Stimulated activated naive CD4-positive, alpha-beta T cell treated with Interleukin-2 at 50 U/mL for 16 hours (primary cell): ENCODE measurements at regions not wholly inside any gene's neighbourhood (a gene's known extent, or its start where the extent isn't known, plus 50 kb on each side); places are given as distances from the start of the nearest gene placed in this dataset.

ENCODE experiments used
- DNase-seq: peaks from one replicate; lab custom pipeline; 2025; lab: John Stamatoyannopoulos, UW

DNA sequence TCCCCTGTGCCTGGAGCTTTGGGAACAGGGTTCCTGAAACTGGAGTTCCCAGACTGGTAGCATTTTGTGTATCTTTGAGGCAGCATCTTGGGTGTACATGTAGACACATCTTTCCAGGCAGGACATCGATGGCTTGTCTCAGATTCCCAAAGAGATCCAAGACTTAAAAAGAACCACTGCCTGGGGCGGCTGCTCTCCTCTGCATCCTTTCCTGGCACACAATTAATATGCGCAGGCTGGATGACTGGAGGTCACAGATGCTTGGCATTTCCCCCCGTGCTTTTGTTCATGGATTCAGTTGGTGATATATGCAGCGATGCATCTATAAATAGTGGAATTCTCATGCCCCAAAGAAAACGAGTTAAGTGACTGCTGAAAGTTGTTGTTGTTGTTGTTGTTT, 80.5 kb downstream of the CLDN34 start:
- DNase-seq = no peak

- DNase-seq = no peak
These were observed 80.9 kb downstream of the CLDN34 start for GRCh38 chrX:10048076-10048475.

DNA sequence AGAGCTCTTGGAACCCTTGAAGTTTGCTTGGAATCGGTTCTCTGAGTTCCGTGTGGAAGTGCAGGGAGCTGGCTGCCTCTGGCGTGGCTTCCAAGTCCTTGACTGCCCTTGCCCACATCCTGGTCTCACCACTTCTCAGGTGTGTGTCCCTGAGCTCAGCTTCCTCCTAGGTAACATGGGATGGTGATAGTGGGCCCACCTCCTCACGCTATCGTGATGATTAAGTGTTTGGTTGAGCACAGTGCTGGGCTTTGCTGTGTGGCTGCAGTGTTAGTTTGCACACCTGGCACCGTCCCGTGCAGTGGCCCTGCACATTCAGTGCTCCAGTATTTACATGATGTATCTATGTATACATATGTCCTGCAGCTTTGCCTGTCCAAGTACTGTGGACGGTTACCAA, 81.5 kb downstream of the CLDN34 start:
- DNase-seq = no peak

DNA sequence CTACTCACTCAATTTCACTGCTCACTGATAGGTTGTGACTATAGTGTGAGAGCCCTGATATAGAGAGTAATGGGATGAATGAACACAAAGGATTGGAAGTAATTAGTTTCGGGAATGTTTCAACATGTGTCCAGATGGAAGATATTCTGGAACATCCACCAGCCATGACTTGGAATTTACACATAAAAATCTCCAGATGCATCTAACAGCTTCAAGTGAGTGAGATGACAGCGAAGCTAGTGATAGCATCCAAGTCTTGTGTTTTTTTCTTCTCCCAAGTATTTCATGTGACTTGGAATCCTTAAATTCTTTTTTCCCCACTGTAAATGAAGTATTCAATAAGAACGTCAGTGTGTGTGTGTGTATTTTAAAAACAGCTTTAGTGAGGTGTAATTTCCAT, 82.1 kb downstream of the CLDN34 start:
- no peak for DNase-seq

- no peak for DNase-seq
These were observed 83.3 kb downstream of the CLDN34 start for GRCh38 chrX:10050481-10050880.

GRCh38 chrX:10051866-10052480, 84.8 kb downstream of the CLDN34 start:
- DNase-seq = no peak

DNA sequence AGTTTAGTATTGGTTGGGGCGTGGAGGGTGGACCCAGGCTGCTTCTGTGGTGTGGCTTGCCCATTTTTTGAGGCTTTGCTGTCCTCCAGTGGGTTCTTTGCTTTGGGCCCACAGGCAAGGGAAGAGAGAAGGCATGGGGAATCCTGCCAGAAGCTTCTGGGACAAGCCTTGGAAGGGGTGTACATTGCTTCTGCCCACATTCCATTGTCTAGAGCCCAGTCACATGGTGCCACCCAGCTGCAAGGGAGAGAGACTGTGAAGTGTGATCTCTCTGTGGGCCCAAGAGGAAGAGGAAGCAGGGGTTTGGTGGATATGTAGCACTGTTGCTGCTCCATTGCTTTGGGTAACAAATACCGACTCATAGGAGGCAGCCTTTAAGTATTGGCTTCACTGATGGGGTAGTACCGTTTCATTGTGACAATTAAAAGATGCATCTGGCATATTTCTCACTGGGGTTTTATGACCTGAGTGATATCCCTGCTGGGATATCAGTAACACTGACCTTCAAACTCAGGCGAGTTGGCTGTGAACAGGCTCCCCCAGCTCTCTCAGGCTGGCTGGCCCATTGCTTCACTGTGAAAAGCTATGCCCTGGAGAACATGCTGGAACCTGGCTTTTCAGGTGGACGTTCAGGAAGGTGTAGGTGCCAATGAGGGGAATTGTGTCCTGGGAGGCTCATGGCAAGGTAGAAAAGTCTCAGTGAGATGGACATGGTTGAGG, 85.9 kb downstream of the CLDN34 start:
- no peak for DNase-seq

GRCh38 chrX:10054396-10054795, 87.2 kb downstream of the CLDN34 start:
- no peak for DNase-seq

DNA sequence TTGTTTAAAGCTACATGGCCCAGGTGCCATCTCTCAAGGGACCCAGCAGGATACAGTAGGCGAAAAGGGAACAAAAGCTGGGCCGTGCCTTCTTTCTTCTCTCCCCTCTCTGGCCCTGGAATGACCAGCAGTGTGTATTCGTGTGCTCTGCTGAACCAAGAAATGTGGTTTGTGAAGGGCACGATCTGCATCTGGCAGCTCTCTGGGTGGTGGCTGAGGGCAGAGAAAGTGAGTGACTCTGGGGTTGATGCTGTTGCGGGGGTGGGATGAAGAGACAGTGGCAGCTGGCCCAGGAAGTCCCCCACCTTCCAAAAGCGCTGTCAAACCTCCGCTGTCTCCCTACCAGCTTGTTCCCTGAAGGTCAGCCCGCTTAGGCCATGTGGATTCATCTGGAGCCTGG, 88.3 kb downstream of the CLDN34 start:
- DNase-seq = no peak

DNA sequence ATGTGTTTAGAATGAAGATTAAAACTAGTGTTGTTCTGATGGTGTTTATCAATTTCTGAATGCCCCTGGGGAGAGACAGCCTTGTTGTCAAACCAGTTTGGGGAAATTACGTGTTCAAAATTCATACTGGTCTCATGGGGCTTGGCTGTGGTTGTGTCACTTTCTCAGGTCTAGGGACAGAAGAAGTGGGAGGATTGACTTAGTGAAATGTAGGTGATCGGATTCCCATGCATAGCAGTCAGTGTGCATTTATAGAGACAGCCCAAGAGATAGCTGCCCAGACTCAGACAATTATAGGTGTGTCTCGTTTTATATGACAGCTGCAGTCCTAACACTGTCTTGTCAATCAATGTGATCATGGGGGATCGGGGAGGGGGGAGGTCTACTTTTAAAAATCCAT, 94.4 kb upstream of the CLCN4 start:
- DNase-seq = no peak

- no peak for DNase-seq
These were observed 93.8 kb upstream of the CLCN4 start for GRCh38 chrX:10062980-10063379.

GRCh38 chrX:10064736-10065135, 92.0 kb upstream of the CLCN4 start:
- DNase-seq = no peak

DNA sequence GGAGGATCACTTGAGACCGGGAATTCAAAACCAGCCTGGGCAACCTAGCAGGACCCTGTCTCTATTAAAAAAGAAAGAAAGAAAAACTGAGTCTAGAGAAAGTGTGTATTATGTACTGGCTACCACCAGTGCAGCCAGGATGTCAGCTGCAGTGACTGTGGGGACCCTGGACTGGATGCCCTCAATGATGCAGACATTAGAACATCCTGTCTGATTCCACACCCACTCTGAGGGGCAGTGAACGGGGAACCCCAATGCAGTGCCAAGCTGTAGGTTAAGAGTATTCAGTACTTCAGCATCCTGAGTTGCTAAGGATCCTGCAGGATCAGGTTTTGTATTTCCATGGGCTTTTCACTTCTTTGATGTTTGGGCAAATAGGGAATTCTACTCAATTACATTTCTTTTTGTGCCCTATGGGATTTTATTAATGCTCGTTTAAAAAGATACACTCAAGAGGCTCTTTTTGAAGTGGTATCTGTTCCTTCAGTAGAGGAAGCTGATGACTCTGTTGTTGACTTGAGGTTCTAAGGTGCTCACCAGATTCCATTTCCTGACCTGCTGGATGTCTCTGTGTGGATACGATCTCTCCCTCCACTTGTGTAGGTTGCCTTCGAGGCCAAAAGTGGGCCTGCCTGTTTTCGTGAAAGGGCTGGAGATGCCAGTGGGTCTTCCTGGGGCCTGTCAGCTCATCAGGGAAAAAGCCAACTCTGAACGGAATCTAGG, 85.9 kb upstream of the CLCN4 start:
- no peak for DNase-seq

DNA sequence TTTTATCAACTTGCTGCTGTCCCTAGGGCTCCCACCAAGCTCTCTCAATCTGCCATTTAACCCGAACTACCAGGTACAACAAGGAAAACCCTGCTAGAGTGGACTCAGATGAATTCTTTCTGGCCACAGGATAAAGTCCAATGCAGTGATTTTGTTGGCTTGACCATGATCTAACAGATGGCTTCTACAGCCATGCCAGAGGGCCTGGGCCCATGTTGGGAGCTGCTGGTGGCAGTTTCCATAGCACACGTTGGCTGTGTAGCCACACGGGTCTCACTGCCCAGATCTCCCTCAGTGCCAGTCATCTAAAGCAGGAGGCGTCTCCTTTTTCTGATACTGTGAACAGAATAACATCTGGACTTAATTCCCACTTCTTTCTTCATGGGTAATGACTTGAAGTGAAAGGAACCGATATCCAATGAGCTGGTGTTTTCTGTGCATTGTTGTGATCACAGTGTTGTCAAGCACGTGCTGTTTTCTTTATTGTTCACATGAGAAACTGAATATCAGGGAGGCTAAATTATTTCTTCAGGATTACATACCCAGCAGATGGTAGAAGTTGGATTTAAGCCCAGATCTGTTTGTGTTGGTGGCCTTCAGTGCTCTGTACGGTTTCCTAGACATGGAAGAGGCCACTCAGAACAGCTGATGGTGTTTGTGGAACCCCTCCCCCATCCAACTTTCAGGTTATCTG, 85.2 kb upstream of the CLCN4 start:
- DNase-seq = no peak

GRCh38 chrX:10072786-10073568, 83.8 kb upstream of the CLCN4 start:
- no peak for DNase-seq

DNA sequence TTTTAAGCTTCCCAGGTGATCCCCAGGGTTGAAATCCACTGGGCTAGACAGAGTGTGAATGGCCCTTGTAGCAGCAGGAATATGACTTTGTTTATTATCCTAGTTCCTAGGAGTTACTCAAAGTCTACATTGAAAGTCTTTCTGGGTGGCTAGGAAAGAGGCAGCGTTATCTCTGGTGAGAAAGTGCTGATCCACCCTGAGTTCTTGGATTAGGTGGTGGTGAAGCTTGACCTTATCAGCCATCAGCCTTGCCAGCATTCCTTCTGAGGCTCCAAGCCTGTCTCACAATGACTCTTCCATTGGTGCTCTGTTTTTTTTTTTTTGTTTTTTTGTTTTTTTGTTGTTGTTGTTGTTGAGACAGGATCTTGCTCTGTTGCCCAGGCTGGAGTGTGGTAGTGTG, 83.1 kb upstream of the CLCN4 start:
- DNase-seq = no peak

DNA sequence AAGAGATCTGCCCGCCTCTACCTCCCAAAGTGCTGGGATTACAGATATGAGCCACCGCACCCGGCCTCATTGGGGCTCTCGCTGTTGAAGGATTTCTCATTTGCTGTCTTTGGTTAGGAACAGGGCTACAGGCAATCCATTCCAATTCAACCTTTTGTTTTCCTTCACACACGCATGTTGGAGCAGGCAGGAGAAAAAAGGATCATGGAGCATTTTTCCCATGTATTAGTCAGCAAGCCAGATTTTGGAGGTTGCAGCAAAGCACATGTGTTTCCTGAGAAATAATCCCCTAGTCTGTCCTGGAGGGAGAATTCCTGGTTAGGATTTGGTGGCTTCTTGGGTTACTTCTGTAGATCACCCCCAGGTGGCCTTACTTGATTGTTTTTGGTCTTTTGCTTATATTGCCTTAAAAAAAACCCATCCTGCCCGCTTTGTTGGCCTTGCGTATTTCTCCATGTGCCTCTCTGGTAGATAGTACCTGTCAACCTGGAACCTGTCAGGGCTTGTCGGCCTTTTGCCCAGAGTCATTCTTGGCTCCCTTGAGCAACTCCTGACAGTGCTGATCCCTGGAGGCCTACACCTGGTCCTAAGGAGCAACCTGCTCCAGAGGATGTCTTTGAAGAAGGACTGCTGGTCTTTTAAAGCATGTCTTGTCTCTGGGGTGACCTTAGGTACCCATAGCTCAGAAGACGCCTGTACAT, 82.4 kb upstream of the CLCN4 start:
- DNase-seq = no peak

DNA sequence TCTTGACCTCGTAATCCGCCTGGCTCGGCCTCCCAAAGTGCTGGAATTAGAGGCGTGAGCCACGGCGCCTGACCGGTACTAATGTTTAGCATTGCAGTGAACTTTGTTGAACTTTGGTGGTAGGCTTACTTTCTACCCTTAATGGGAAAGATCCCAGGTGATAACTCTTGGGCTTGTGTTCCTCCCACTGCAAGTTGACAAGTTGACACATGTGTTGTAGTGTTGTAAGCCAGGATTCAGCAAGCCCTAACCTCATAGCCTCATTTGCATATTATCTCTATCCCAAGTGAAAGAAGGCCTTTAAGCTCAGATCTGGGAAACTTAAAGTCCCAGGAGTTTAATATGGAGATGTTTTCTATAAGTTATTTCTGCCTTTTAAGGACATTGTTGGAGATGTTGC, 80.0 kb upstream of the CLCN4 start:
- no peak for DNase-seq

GRCh38 chrX:10077425-10078188, 79.2 kb upstream of the CLCN4 start:
- DNase-seq = no peak

DNA sequence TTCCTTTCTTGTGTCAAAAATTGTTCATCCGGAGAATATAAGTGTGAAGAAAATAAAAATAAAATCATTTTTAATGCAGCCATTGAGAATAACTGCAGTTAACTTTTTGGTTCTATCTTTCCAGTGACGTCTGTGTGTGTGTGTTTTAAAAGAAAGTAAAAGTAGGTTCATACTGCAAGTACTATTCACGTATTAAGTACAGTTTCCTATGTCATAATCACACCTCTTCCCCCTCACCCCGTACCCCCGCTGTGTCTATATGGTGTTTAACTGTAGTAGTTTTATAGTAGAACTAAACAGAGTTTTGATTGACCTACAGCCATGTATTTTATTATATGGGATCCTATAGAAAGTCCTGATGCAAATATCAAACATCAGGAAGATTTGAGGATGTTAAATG, 78.5 kb upstream of the CLCN4 start:
- no peak for DNase-seq

GRCh38 chrX:10079231-10079630, 77.5 kb upstream of the CLCN4 start:
- DNase-seq = no peak
